GM21515 (cell line): ENCODE measurements at regions not wholly inside any gene's neighbourhood (a gene's known extent, or its start where the extent isn't known, plus 50 kb on each side); places are given as distances from the start of the nearest gene placed in this dataset.

Experiments used
- ATAC-seq: cut with Tn5 transposase; IDR thresholded peaks from one replicate; pipeline ENCODE4 v1.9.1; 2021; ENCODE audit not compliant: unreplicated experiment

DNA sequence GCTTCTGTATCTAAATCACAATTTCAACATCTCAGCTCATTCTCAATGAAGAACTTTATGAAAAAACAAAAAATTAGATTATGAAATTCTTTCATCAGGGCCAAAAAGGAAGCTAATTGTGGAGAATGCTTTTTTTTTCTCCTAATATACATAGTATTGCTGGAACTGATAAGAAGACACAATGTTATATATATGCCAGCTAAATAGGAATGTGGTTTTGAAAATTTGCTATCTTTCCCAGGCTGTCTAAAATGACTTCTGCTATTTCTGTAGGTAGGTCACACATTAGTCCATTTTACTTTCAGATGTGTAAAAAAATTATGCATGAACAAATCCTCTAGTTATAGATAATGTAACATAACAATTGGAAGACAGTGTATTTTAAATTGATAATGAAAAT lies 732.9 kb downstream of the RWDD3 start:
- no peak for ATAC-seq

DNA sequence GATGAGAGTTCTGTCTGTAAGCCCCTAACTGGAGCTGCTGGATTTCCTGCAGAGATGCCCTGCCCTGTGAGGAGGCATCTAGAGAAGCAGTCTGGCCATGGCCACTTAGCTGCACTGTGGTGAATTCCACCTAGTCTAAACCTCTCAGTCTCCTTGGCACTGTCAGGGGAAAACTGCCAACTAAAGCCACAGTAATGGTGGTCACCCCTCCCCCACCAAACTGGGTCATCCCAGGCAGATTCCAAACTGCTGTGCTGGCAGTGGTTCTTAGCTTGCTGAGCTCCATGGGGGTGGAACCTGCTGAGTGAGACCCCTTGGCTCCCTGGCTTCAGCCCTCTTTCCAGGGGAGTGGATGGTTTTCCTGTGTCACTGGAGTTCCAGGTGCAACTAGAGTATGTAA lies 740.6 kb downstream of the RWDD3 start:
- ATAC-seq = no peak

DNA sequence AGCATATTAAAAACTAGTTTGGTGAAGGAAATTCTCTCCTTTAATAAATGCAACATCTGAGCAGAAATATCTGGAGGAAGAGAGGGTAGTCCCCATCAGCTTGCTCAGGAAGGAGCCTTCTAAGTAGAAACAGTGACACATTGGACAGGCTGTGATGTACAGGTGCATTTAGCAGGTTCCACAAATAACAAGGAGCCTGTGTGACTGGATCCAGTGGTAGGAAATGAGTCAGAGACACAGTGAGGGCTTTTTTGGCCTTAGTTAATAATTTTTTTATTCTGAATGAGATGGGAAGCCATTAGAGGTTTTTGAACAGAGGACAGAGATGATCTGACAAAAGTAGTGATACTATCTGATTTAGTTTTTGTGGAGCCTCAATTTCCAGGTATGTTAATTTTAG lies 738.9 kb upstream of the PTBP2 start:
- no peak for ATAC-seq

DNA sequence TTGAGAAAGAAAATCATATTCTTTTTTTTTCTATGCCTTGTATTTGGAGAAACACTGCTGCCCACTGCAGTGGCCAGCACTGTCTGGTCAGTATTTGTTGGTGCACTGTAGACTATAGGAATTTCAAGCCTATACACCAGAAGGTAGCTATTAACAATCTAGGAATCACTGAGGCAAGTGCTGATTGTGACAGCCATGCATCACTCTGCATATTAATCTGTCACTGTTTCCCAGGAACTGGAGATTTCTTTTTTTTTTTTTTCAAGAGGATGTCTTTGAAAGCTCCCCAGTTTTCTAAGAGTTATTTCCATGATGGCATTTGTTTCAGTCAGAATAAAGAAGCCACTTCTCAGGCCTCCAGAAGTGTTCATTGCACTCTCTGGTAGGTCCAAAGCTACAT lies 737.8 kb upstream of the PTBP2 start:
- no peak for ATAC-seq

DNA sequence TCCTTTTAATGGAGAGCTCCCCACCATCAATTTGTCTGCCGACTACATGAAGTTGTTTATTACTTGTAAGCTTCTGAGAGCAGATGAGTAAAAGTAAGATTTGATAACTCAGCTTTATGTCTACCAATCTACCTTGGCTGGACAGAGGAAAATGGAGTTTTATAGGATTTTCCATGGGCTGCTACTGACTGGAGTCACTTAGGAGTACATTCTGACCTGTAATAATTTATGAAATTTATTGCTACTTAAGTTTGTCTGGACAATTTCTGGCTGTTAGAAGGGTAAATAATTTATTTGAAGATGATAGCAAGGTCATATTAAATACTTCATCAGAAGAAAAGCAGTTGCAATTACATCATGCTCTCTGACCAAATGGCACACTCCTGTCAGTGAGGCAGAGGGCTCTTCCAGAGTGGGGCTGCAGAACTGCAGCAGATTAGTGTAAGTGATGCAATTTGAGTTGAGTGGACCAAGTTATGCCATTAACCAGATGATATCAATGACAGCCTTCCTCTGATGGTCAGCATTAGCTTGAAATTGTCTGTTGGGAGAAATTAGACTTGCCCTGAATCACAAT lies 736.7 kb upstream of the PTBP2 start:
- no peak for ATAC-seq

DNA sequence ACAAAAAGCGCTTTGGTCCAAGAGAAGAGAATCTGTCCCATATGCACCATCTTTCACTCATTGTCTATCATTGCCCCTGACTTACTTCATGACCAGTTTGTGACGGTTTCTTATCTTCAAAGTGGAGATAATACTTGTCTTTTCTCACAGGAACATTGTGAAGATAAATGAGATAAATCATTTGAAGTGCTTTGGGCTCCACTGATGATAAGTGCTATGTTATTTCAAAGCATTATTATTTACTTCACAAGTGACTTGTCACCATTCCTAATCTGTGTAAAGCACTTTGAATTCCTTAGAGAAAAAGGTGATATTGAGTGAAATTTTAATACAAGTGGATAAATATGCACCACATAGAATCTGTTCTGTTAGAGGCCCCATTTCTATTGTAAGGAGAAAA lies 731.6 kb upstream of the PTBP2 start:
- no peak for ATAC-seq

DNA sequence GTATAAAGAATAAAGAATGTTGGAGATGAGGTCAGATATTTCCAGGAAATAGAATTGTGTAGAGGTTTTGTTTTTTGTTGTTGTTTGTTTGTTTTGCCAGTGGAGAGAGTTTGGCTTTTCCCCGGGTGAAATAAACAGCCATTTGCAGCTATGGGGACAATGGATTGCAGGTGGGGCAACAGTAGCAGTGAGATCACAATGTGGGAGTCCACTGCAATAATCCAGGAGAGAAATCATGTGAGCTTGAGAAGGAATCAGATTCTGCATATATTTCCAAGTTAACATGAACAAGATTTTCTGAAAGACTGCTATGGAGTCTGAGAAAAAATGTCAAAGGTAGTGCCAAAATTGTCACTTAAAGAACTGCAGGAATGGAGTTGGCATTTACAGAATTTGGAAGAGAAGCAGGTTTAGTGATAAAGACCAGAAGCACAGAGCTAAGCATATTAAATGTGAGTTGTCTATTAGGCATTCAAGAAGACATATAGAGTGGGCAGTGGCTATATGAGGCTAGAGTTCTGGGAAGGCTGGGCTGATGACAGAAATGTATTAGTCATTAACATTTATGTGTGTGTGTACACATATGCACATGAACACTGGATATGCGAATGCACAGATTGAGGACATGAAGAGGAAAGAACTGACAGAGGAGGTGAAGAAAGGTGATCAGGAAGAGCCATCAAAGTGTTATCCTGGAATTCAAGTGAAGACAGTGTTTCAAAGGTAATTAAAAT lies 729.6 kb upstream of the PTBP2 start:
- no peak for ATAC-seq

DNA sequence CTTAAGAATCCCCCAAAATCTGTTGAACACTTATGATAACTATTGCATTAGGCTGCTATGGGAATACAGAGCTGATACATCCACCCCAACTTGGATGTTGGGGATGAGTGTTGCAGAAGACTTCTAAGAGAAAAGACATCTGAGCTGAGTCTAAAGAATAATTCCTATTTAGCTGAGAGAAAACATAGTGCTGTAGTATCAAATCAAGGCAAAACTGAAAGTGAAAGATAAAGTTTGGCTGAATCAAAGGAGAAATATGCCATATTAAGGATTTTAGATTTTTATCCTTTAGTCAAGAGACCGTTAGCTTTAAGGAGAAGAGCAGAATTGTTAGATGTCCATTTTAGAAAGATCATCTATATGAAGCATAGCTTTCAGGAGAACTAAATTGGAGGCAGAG lies 726.9 kb upstream of the PTBP2 start:
- ATAC-seq = no peak

DNA sequence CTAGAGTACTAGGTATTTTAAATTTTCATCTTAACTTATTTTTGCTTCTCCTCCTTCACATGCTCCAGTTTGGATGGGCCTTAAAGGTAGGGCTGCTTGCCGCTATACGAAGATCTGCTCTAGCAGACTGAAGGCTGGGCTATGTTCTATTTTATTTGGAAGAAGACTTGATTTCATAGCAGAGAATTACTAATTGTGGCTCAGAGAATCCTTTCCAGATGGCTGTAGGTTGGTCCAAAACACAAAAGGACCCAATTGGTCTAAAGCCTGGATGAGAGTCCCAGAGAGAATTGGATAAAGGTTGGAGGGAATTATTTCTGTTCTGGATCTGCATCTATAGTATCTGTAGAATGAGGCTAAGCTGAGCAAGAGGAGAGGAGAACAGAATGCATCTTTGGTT lies 719.4 kb upstream of the PTBP2 start:
- ATAC-seq = no peak

DNA sequence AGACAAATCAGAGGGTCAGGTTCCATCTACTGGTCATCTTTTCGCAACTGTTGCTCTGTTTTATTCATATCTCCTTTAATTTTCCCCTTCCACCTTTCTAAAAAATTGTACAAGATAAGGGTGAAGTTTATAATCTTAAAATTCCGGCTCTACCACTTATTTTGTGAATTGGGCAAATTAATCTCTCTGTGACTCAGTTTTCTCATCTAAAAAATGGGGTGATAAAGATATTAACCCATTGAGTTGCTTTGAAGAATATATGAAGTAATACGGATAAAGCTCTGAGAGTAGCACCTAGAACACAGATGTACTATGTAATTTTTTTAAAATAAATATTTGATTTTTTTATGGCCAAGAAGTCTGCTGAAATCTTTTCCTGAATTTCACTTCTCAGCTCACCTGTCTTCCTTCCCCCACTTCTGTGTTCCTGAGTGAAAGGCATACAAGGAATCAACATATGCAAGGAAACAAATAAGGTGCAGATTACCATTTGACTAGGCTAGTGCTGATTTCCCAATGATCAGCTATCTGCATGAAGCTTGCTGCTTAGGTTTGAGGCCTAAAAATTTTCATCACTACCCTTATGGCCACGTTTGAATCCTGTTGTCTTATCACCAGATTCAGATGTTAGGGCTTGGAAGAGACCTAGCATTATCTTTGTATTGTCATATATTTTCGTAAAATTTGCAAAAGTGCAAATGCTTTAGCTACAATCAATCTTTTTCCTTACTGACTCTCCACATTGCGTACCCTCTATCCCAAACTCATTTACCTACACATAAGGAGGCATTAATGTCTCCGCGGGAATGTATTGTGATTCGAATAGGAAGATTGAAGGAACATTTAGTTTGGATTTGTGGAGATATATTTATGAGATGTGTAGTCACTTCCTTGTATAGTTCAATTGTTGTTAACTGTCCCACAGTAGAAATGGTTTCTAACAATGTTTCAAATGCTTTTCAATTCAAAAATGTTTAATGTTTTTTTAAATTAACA lies 718.3 kb upstream of the PTBP2 start:
- ATAC-seq = no peak

DNA sequence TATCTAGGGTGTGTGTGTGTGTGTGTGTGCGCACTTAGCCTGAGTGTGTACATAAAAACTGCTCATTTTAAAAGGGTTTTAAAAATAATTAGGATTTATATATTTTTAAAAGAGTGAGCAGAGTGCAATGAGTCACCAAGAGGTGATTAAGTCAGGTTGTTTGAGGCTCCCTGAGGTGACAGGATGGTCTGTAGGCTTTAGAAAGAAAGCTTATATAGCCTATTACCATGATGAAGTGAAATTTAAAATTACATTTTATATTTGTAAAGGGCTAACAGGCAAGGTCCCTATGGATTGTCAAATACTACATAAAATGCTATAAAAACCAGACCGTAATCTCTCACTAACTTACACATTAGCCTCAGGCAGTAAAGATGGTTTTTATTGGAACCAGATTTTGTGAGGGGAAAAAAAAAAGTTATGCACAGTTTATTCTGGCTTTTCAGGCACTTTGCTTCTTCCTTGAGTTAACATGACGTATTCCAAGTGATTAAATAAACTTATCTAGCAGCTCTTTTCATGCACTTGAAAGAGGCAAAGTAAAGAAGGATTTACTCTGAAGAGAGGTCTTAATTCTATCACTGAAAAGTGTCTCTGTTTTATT lies 711.7 kb upstream of the PTBP2 start:
- ATAC-seq = no peak

DNA sequence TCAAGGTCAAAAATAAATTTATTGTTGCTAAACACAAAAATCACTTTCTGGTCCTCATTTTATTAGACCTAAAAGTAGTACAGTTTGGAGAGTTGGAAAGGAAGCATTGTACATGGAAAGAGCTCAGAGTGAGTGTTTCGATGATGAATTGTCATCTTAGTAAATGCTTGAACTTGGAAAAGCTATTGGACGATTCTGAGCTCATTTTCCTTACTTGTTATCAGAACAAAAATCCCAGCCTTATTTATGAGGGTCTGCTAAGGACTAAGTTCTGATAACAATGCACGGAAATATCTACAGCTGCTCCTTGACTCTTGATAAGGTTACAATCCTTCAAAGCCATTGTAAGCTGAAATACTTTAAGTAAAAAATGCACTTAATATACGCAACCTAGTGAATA lies 710.0 kb upstream of the PTBP2 start:
- ATAC-seq = no peak

DNA sequence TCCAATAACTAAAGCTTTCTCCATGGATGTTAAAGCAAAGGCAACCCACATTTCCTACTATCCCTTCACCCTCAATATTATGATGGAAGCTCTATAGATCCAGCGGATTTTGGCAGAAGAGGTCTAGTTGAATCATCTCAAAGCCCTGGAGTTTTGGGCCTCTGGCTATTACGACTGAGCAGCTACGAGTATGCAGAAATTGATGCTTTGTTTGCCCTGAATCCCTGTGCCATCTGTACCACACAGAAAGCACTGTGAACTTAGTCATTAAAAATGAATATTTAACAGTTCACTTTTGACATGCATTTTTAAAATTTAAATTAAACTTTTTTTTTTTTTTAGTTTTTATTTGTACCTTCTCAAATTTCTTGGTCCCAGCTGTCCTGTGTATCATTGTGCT lies 705.4 kb upstream of the PTBP2 start:
- no peak for ATAC-seq

DNA sequence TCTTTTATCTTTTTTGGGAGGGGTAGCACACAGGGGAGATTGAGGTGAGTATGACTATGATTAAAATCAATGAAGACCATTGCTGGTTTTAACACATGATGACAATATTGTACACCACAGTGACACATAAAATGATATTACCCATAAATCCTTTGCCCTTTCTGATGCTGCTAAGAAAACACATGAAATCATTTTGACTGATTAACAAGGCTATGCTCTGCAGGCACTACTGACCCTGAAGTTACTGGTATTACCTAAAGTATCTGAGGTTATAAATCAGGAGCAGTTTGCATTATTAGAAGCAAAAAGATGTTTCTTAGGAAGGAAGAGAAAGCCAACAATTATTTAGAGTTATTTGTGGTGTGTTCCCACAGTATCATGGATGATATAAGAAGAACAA lies 701.2 kb upstream of the PTBP2 start:
- ATAC-seq = no peak

DNA sequence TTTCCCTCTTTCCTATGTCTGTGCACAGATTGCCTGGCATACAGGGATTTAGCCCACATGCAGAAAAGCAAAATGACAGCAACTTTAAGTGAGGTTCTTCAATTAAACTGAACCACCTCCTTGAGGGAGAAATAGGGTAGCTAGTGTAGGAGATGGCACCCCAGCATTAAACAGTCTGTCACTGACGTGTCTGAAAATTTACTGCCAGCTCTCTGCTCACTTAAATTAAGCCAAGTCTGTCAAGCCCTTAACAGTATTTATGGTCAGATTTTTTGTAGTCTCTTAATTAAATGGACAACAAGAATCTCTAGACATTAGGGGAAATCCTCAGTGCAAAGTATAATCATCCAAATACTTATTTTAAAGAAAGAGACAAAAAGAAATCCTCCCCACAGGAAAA lies 696.5 kb upstream of the PTBP2 start:
- no peak for ATAC-seq

DNA sequence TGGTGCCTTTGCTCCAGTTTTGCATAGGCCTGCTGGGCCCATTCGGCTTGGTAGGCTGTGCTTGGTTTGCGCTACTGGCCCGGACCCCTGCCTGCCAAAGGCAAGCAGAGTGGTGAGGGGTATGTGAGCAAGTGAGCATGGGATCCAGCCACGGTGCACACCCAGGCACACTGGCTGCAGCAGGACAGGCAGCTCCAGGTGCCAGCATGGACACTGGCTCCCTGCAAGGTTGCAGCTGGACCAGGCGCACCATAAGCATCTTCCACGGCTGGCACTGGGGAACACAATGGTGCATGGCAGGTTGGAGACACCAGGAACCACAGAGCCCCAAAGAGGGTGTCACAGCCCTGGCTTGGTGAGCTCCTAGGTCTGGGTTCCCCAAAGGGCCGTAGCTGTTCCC lies 693.5 kb upstream of the PTBP2 start:
- no peak for ATAC-seq

DNA sequence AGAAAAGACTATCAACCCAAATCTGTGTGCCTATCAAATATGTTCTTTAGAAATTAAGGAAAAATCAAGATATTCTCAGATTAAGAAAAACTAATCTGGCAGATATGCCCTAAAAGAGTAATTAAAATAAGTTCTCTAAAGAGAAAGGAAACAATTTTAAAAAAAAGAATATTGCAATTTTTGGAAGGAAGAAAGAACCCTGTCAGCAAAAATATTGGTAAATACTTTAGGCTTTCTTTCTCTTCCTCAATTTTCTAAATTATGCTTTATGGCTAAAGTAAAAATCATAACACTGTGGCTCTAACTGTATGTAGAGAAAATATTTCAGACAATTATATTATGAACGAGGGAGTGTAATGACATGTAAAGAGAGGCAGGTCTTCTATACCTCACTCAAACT lies 691.3 kb upstream of the PTBP2 start:
- no peak for ATAC-seq

DNA sequence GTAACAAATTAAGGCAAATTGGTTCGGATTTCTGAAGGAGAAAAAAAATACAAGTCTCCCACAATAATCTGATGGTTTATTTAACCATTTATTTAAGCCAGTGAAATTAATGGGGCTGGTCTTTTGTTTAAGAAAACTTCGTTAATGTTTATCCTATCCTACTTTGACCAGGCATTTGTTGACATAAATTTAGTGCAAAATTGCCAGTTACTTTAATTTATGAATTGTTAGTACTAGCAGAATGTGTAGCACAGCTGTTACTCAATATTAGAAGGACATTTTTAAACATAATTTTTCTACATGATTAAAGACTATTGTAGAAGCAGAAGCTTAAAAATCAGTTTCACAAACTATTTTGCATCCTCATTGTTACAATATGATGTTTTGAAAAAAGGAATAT lies 687.6 kb upstream of the PTBP2 start:
- ATAC-seq = no peak

DNA sequence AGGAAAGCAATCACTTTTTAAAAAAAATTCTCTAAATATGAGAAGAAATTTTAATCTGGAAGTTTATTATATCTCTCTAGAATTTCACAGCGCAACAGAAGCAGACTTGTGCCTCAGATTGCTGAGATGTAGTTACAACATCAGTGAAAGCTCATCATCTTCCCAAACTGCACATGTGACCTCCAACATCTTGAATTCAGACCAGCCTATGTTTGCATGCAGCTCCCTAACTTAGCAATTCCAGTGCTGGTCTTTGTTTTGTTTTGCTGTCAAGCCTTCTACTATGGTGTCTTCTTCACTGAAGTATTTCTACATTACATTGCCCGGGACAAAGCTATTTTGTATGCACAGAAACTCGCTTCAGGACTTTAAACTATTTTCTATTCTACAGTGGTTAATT lies 684.8 kb upstream of the PTBP2 start:
- no peak for ATAC-seq

DNA sequence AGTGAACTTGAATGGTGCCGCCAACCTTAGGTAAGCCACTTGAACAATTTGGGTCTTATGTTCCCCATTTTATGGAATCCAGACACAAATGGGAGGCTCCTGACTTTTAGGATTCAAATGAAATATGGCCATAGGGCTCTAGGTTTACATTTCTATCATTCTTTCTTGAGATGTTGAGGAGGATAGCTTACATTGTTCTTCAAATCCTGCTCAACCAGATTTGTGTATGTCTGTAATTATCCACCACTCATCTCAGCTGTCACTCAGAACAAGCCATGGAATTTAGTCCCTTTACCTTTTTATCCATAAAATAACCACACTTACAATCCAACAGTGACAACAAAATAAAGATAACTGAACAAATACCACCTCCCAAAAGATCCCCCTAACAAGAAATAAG lies 682.9 kb upstream of the PTBP2 start:
- ATAC-seq = no peak

DNA sequence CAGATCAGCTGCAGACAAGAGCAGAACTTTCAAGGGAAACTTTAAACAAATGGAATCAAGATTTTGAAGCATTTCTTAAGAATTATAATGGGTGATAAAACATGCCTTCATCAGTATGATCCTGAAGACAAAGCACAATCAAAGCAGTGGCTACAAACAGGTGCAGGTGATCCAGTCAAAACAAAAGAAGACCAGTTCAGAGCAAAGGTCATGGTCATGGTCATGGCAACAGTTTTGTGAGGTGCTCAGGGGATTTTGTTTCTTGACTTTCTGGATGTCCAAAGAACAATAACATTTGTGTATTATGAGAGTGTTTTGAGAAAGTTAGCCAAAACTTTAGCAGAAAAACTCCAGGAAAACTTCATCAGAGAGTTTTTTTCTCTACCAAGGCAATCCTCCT lies 681.7 kb upstream of the PTBP2 start:
- ATAC-seq = no peak

DNA sequence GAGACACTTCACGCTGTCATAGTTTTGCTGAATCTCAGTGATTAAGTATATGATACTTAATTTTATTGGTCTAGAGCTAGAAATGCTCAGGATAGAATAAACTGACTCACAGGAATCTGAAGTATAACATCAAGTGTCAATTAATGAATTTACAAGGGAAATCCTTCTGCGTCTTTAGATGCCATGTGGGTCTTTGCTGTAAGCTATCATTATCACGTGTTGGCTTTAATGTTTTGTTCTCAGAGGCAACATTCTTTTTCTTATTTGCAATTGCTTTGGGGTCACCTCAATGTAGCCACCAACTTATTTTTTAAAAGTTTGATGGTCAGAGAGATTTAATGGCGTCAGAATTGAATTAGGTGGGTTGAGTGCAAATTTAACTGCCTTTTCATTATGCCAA lies 680.1 kb upstream of the PTBP2 start:
- no peak for ATAC-seq
